GM12892 (cell line): ENCODE measurements at regions not wholly inside any gene's neighbourhood (a gene's known extent, or its start where the extent isn't known, plus 50 kb on each side); places are given as distances from the start of the nearest gene placed in this dataset.

Experiments
- POLR2A ChIP-seq: IDR thresholded peaks from 2 replicates; pipeline ENCODE4 v1.6.1; 2011; ENCODE audit warnings: low read depth, low read length, control low read depth
- POLR2AphosphoS5 ChIP-seq: IDR thresholded peaks from 2 replicates; pipeline ENCODE4 v1.6.1; 2011; ENCODE audit warnings: low read depth, low read length, control low read depth
- TAF1 ChIP-seq: IDR thresholded peaks from 2 replicates; pipeline ENCODE4 v1.6.1; 2011; ENCODE audit warnings: low read depth, mild to moderate bottlenecking, control low read depth, low read length, borderline replicate concordance

DNA sequence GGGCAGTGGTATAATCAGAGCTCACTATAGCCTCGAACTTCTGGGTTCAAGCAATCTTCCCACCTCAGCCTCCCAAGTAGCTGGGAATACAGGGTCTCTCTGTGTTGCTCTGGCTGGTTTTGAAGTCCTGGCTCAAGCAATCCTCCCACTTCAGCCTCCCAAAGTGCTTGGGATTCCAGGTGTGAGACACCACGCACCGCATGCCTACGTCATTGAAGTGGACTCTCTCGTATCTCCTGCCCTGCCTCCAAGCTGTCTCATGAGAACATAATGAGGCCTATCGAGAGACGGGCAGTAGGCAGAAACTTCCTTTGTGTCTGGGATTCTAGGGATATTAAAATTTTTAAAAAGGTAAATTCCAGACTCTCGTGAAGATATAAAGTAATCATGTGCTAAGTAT, 65.0 kb upstream of the NLGN4X start:
- TF ChIP-seq TAF1 (no peak), POLR2A (no peak), POLR2AphosphoS5 (no peak)
